Psoas muscle (tissue), 7 donors: ENCODE measurements at regions not wholly inside any gene's neighbourhood (a gene's known extent, or its start where the extent isn't known, plus 50 kb on each side); places are given as distances from the start of the nearest gene placed in this dataset.

Experiments used
- ATAC-seq, 4 donors: fragments of 200-7000 bp; cut with Tn5 transposase; one replicate each; pipeline ENCODE4 v1.9.1; 2020; ENCODE audit warnings: moderate library complexity in 3 of 4, mild to moderate bottlenecking in 2 of 4
- DNase-seq, 2 donors: peaks; one replicate each; pipeline ENCODE4 v3.0.0-alpha.2; 2020
- H3K27ac ChIP-seq: fragments of 200-600 bp; one replicate; pipeline ENCODE4 v1.8.0; 2022
- H3K27me3 ChIP-seq, 3 donors: fragments of 200-600 bp in 1 of 3; one replicate each; pipeline versions ENCODE4 v1.6.1 to v1.8.0; 2013 to 2022; ENCODE audit warnings: low read length in 2 of 3, mild to moderate bottlenecking in 2 of 3, moderate library complexity in 1 of 3; ENCODE audit not compliant: insufficient read depth in 3 of 3
- H3K36me3 ChIP-seq, 2 donors: fragments of 200-600 bp in 1 of 2; one replicate each; pipeline versions ENCODE4 v1.6.1 to v1.8.0; 2013 to 2022; ENCODE audit warnings: low read depth in 1 of 2, mild to moderate bottlenecking in 1 of 2, moderate library complexity in 1 of 2; ENCODE audit not compliant: insufficient read depth in 1 of 2
- H3K4me1 ChIP-seq: fragments of 200-600 bp; one replicate; pipeline ENCODE4 v1.8.0; 2022
- H3K4me3 ChIP-seq: fragments of 200-600 bp; one replicate; pipeline ENCODE4 v1.8.0; 2022; ENCODE audit warnings: mild to moderate bottlenecking
- H3K9me3 ChIP-seq: fragments of 200-600 bp; one replicate; pipeline ENCODE4 v1.8.0; 2022
- WGBS, 3 donors: extraction: QIAGEN DNeasy Blood & Tissue Kit; methylation state at CpG; one replicate each; pipeline versions ENCODE4 v1.1.6 to v1.1.7; 2013; 5-methylcytosine and 5-hydroxymethylcytosine counted together
- intact Hi-C, 2 donors: fragments of 100-400 bp; cut with DNase I; formaldehyde crosslinking; loops; one replicate each; pipeline versions ENCODE4 v1.11.0 to v1.14.2; 2022
- TF ChIP-seq, protein P1 (sequence below): fragments of 200-600 bp; IDR thresholded peaks from one replicate; pipeline ENCODE4 v1.8.0; 2022; ENCODE audit warnings: antibody characterized with exemption
- donor health status: healthy with polysubstance abuse.
- donor health status: DM: no; HTN: no; CAD: no; lungs with moderate emphysema.
- donor health status: Bipolar disorder and iron deficiency.
- donor health status: healthy.
- donor health status: DM: yes; HTN: yes; CAD: no.
- donor health status: DM: no; HTN: no; CAD: no.
- donor health status: DM: yes; HTN: yes; CAD: no.

DNA sequence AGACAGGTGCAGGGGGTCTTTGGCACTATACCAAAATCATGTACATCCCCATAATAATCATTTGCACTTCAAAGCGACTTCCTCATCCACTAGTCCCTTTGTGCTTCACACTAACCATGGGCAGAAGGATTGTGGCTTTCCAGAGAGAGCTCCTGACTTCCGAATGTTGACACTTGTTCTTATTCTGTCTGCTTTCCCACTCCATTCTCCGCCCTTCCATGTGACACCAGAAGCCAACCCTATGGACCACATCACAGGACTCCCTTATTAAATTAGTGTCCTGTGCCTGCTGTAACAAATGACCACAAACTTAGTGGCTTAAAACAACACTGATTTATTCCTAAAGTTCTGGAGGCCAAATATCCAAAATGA lies 91.6 kb downstream of the CMC2 start:
- H3K27ac ChIP-seq, result no peak overlapping the region
- intact Hi-C loops, result no loop called here
- H3K4me3 ChIP-seq, result no peak overlapping the region
- no peaks in the 10 kb centered on the region for H3K27me3 ChIP-seq
- TF ChIP-seq, protein P1, sequence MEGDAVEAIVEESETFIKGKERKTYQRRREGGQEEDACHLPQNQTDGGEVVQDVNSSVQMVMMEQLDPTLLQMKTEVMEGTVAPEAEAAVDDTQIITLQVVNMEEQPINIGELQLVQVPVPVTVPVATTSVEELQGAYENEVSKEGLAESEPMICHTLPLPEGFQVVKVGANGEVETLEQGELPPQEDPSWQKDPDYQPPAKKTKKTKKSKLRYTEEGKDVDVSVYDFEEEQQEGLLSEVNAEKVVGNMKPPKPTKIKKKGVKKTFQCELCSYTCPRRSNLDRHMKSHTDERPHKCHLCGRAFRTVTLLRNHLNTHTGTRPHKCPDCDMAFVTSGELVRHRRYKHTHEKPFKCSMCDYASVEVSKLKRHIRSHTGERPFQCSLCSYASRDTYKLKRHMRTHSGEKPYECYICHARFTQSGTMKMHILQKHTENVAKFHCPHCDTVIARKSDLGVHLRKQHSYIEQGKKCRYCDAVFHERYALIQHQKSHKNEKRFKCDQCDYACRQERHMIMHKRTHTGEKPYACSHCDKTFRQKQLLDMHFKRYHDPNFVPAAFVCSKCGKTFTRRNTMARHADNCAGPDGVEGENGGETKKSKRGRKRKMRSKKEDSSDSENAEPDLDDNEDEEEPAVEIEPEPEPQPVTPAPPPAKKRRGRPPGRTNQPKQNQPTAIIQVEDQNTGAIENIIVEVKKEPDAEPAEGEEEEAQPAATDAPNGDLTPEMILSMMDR, result no peak
- no peaks in the 10 kb centered on the region for H3K4me1 ChIP-seq
- DNase-seq (no peak), ATAC-seq (no peak)
- no peaks in the 10 kb centered on the region for H3K9me3 ChIP-seq
- H3K36me3 ChIP-seq, result no peaks in the 10 kb centered on the region
- WGBS, 3 donors, result 82 to 85% (median 82%) methylated on average over 3 of the region's 3 CpGs

DNA sequence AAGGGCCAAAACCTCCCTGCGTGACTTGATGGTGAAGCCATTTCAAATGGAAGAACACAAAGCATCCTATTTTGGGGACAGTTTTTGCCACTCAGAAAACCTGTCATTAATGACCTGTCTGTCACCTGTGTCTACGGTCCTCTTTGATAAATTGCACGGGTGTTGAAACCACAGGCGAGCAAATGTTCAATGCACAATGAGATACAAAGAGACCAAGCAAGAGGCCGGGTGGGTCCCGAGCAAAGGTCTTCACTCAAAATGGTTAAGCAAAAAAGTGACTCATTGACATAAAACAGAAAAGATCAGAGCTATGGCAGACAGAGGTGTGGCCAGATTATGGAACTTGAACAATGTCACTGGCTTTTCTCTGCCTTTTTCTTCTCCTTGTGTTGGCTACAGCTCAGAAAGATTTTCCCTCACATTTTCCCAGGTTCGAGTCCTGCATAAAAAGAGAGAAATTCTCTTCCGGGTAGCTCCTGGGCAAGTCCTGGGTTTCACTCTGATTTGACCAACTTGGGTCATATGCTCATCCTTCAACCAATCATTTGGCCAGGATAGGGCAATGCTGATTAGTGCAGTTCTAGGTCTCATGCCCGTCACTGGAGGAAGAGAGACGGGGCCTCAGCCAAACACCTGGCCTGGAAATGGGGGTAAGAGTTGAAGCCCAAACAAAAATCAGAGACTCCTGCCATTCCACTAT lies 92.2 kb downstream of the CMC2 start:
- DNase-seq (no peak), ATAC-seq (no peak)
- Histone ChIP-seq H3K4me1 (no peaks in the 10 kb centered on the region), H3K27me3 (no peaks in the 10 kb centered on the region), H3K36me3 (no peaks in the 10 kb centered on the region), H3K4me3 (no peak overlapping the region), H3K9me3 (no peaks in the 10 kb centered on the region), H3K27ac (no peak overlapping the region)
- 84 to 89% (median 86%) methylated on average over 10 of the region's 10 CpGs for WGBS, 3 donors
- intact Hi-C loops, result no loop called here
- TF ChIP-seq, protein P1, result no peak

GRCh38 chr16:80913397-80913796 lies 93.3 kb downstream of the CMC2 start:
- H3K36me3 ChIP-seq, result no peaks in the 10 kb centered on the region
- TF ChIP-seq, protein P1, result no peak
- DNase-seq, result no peak
- intact Hi-C loops, result no loop called here
- 84 to 88% (median 87%) methylated on average over 4 of the region's 4 CpGs for WGBS, 3 donors
- no peaks in the 10 kb centered on the region for H3K27me3 ChIP-seq
- no peak for ATAC-seq
- no peak overlapping the region for H3K27ac ChIP-seq
- H3K4me3 ChIP-seq, result no peak overlapping the region
- no peaks in the 10 kb centered on the region for H3K9me3 ChIP-seq
- H3K4me1 ChIP-seq, result no peaks in the 10 kb centered on the region

GRCh38 chr16:80912651-80913050 lies 94.0 kb downstream of the CMC2 start:
- Histone ChIP-seq H3K27me3 (no peaks in the 10 kb centered on the region), H3K4me1 (no peaks in the 10 kb centered on the region), H3K9me3 (no peaks in the 10 kb centered on the region), H3K4me3 (no peak overlapping the region), H3K36me3 (no peaks in the 10 kb centered on the region), H3K27ac (no peak overlapping the region)
- 70 to 77% (median 72%) methylated on average over 4 of the region's 4 CpGs for WGBS, 3 donors
- DNase-seq (no peak), ATAC-seq (no peak)
- TF ChIP-seq, protein P1, result no peak
- intact Hi-C loops, result no loop called here

DNA sequence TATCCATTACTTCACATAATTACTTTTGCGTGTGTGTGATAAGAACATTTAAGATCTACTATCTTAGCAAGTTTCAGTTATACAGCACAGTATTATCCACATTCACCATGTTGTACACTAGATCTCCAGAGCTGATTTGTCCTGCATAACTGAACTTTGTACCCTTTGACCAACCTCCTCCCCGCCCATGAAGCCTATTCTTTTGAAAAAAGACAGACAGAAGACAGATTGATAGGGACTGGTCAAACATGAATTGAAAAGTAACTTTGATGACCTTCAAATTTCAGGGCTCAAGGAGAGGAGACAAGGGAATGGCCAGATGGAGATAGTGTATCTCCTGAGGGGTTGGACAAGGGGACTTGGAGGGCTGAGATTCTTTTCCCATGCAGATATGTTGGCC lies 96.3 kb downstream of the CMC2 start:
- Histone ChIP-seq H3K36me3 (no peaks in the 10 kb centered on the region), H3K4me3 (no peak overlapping the region), H3K4me1 (no peaks in the 10 kb centered on the region), H3K9me3 (no peaks in the 10 kb centered on the region), H3K27ac (no peak overlapping the region), H3K27me3 (no peaks in the 10 kb centered on the region)
- 84 to 87% (median 85%) methylated on average over 2 of the region's 2 CpGs for WGBS, 3 donors
- no peak for DNase-seq
- intact Hi-C loops, result no loop called here
- no peak for ATAC-seq
- TF ChIP-seq, protein P1, result no peak
